ENCODE measurements at regions not wholly inside any gene's neighbourhood (a gene's known extent, or its start where the extent isn't known, plus 50 kb on each side); places are given as distances from the start of the nearest gene placed in this dataset.
"Not testable (repeated sequence)": the region's sequence is repeated elsewhere in the genome, so short reads cannot be mapped to it uniquely, and the experiment has no call there.

DNA sequence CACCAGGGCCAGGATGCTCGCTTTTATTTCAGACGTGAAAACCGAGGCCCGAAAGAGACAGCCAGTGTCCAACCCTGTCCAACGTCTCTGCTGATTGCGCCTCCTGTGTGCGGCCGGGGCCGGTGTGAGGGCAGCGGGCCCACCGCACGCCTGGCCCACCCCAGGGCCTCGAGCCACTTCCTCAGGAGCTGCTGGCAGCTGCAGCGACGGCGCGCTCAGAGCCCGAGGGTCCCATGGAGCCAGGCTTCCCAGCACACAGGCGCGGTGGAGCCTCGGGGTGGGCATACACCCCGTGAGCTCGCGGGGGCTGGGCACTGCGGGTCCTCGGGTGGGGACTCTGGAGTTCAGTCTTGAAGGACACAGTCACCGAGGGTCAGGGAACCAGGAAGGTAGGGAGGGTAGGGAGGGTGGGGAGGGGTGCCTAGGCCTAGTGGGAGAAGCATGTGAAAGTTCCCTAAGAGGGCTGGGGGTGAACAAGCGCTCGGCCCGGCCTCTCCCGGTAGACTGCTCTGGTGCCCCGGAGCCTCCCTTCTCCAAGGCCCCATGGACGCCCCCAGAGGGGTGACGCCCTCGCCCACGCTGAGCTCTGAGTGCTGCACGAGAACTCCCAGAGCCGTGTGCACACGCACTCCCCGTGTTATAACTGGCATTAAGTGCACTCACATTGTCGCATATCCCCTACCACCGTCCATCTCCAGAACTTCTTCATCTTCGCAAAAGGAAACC is 1547.2 kb downstream of the RPIA start:
- TF ChIP-seq, protein P1, sequence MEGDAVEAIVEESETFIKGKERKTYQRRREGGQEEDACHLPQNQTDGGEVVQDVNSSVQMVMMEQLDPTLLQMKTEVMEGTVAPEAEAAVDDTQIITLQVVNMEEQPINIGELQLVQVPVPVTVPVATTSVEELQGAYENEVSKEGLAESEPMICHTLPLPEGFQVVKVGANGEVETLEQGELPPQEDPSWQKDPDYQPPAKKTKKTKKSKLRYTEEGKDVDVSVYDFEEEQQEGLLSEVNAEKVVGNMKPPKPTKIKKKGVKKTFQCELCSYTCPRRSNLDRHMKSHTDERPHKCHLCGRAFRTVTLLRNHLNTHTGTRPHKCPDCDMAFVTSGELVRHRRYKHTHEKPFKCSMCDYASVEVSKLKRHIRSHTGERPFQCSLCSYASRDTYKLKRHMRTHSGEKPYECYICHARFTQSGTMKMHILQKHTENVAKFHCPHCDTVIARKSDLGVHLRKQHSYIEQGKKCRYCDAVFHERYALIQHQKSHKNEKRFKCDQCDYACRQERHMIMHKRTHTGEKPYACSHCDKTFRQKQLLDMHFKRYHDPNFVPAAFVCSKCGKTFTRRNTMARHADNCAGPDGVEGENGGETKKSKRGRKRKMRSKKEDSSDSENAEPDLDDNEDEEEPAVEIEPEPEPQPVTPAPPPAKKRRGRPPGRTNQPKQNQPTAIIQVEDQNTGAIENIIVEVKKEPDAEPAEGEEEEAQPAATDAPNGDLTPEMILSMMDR (IDR thresholded peaks at IDR 0.05) = not testable (repeated sequence)
- not testable (repeated sequence) for TF ChIP-seq POLR2A (IDR thresholded peaks at IDR 0.05)

Data from adrenal gland (tissue), 5 donors.